ENCODE measurements at regions not wholly inside any gene's neighbourhood (a gene's known extent, or its start where the extent isn't known, plus 50 kb on each side); places are given as distances from the start of the nearest gene placed in this dataset.

DNA sequence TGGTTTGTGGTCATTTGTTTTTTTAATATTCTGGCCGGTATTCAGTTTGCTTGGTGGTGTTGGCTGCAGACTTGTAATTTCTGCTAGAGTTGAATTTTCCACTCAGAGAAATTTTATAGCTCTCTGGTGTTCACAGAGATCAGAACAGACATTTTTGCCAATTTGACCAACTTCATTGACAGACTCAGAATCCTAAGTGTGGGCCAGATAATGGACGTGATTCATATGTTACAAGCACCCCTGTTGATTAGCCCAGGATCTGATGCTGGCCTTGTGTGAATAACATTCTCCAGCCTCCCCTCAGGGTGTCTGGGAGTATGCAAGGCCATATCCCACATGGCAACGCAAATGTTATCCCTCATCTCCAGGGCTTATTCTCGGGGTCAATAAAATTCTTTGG lies 283.8 kb downstream of the C7orf25 start:
- H3K27me3 Mint-ChIP-seq (ENCODE audit: low read depth, poor library complexity): peaks cover 3% of the 10 kb centered on the region
- no peak for DNase-seq
- TF ChIP-seq, protein P1, sequence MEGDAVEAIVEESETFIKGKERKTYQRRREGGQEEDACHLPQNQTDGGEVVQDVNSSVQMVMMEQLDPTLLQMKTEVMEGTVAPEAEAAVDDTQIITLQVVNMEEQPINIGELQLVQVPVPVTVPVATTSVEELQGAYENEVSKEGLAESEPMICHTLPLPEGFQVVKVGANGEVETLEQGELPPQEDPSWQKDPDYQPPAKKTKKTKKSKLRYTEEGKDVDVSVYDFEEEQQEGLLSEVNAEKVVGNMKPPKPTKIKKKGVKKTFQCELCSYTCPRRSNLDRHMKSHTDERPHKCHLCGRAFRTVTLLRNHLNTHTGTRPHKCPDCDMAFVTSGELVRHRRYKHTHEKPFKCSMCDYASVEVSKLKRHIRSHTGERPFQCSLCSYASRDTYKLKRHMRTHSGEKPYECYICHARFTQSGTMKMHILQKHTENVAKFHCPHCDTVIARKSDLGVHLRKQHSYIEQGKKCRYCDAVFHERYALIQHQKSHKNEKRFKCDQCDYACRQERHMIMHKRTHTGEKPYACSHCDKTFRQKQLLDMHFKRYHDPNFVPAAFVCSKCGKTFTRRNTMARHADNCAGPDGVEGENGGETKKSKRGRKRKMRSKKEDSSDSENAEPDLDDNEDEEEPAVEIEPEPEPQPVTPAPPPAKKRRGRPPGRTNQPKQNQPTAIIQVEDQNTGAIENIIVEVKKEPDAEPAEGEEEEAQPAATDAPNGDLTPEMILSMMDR (IDR thresholded peaks at IDR 0.05): no peak
- no peak overlapping the region for H3K27ac Mint-ChIP-seq
- no peaks in the 10 kb centered on the region for H3K9me3 Mint-ChIP-seq
- peaks cover 29% of the 10 kb centered on the region for H3K4me1 Mint-ChIP-seq
- H3K4me3 Mint-ChIP-seq: no peak overlapping the region
- H3K36me3 Mint-ChIP-seq (ENCODE audit: low read depth): no peaks in the 10 kb centered on the region

GRCh38 chr7:42627626-42628025 lies 284.2 kb downstream of the C7orf25 start:
- H3K36me3 Mint-ChIP-seq (ENCODE audit: low read depth): no peaks in the 10 kb centered on the region
- H3K27me3 Mint-ChIP-seq (ENCODE audit: low read depth, poor library complexity): peaks cover 3% of the 10 kb centered on the region
- H3K9me3 Mint-ChIP-seq: no peaks in the 10 kb centered on the region
- H3K27ac Mint-ChIP-seq: no peak overlapping the region
- TF ChIP-seq, protein P1 (IDR thresholded peaks at IDR 0.05): no peak
- DNase-seq: no peak
- no peak overlapping the region for H3K4me3 Mint-ChIP-seq
- H3K4me1 Mint-ChIP-seq: peaks cover 29% of the 10 kb centered on the region

DNA sequence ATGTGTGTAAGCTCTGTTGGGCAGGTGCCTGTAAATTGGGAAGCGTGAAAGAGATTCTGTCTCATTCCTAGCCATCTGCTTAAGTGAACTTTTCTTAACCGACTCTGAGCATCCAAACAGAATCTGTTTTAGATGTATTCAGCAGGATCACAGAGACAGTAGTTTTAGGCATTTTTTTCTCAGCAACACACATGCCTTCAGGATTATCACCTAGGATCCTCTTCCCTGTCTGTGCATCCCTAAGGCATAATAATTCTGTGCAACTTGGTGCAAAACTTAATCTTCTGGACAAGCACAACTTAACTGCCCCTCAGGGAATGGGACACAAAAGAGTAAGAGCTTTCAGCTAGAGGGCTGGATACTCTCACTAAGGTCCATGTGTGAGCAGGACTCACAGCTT lies 284.8 kb downstream of the C7orf25 start:
- TF ChIP-seq, protein P1 (IDR thresholded peaks at IDR 0.05): no peak
- Mint-ChIP-seq H3K4me1 (peaks cover 29% of the 10 kb centered on the region), H3K27ac (no peak overlapping the region), H3K36me3 (ENCODE audit: low read depth) (no peaks in the 10 kb centered on the region), H3K9me3 (no peaks in the 10 kb centered on the region), H3K27me3 (ENCODE audit: low read depth, poor library complexity) (peaks cover 3% of the 10 kb centered on the region), H3K4me3 (no peak overlapping the region)
- no peak for DNase-seq

DNA sequence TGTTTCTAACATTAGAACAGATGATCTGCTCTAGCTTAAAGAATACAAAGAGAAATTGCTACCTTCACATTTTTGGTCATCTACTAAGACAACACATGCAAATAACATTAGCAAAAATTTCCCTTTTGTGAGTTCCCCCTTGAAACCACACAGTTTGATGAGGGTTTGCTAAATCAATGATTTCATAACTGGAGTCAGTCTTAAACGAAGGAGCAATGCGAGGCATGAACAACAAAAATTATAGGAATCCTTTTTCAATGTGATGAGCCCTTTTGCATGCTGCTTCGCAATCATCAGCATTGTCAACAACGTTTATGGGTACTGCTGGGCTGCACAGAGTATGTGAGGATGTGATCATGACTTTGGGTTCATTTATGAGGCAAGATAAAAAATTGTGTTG lies 286.4 kb downstream of the C7orf25 start:
- no peaks in the 10 kb centered on the region for H3K27me3 Mint-ChIP-seq (ENCODE audit: low read depth, poor library complexity)
- no peak for DNase-seq
- no peaks in the 10 kb centered on the region for H3K36me3 Mint-ChIP-seq (ENCODE audit: low read depth)
- no peak overlapping the region for H3K4me3 Mint-ChIP-seq
- no peaks in the 10 kb centered on the region for H3K9me3 Mint-ChIP-seq
- H3K4me1 Mint-ChIP-seq: peaks cover 41% of the 10 kb centered on the region
- H3K27ac Mint-ChIP-seq: no peak overlapping the region
- TF ChIP-seq, protein P1 (IDR thresholded peaks at IDR 0.05): no peak

DNA sequence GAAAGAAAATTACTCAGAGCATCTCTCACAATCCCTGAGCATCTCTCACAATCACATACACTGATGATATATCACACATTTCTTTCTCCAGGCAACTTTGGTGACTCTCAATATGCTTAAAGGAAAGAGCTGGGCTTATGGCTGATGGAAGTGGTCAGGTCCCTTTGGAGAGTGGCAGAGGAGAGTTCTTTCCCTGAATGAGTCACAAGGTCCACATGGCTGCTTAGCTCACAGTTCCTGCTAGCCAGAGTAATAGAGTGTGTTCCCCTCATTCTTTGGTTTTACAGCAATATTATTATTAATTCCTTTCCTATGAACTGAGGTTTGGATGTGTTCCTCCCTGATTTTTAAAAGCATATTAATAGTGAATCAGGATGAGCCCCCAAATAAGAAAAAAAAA lies 287.4 kb downstream of the C7orf25 start:
- no peak overlapping the region for H3K4me3 Mint-ChIP-seq
- H3K9me3 Mint-ChIP-seq: no peaks in the 10 kb centered on the region
- peaks cover 41% of the 10 kb centered on the region for H3K4me1 Mint-ChIP-seq
- TF ChIP-seq, protein P1 (IDR thresholded peaks at IDR 0.05): no peak
- no peak overlapping the region for H3K27ac Mint-ChIP-seq
- no peak for DNase-seq
- H3K36me3 Mint-ChIP-seq (ENCODE audit: low read depth): no peaks in the 10 kb centered on the region
- no peaks in the 10 kb centered on the region for H3K27me3 Mint-ChIP-seq (ENCODE audit: low read depth, poor library complexity)

DNA sequence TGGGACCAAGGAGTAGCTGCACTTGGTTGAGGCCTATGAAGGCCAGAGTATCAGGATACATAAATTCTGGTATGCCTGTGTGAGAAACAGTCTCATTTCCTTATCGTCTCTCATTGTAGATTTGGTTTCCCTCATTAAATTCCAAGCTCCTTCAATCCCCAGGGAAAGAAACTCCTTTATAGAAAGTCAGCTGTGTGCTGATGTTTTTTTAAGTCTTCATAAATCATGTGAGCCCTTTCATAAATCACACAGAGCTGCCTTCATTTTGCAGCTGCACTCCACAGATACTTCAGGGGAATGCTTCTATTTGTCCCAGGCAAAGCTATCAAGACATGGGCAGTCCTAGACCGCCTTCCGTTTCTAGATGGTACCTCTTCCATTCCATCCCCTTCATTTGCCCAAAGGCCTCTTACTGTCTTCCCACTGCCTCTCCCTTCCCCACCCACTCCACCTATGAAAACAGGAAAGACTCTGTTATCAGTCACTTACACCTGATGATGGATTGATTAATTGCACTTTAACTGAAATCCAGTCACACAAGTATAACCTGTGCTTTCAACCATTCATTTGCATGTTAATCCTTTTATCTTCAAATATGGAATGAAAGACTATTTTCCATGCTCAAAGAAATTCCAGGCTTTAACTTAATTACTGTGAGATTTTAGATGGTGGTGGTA lies 290.2 kb downstream of the C7orf25 start:
- Mint-ChIP-seq H3K4me3 (no peak overlapping the region), H3K36me3 (ENCODE audit: low read depth) (no peaks in the 10 kb centered on the region), H3K27ac (no peak overlapping the region), H3K9me3 (no peaks in the 10 kb centered on the region), H3K27me3 (ENCODE audit: low read depth, poor library complexity) (no peaks in the 10 kb centered on the region), H3K4me1 (peaks cover 55% of the 10 kb centered on the region)
- TF ChIP-seq, protein P1 (IDR thresholded peaks at IDR 0.05): no peak
- no peak for DNase-seq

Data from nephron progenitor cell (in vitro differentiated cells).